ENCODE measurements at regions not wholly inside any gene's neighbourhood (a gene's known extent, or its start where the extent isn't known, plus 50 kb on each side); places are given as distances from the start of the nearest gene placed in this dataset.

DNA sequence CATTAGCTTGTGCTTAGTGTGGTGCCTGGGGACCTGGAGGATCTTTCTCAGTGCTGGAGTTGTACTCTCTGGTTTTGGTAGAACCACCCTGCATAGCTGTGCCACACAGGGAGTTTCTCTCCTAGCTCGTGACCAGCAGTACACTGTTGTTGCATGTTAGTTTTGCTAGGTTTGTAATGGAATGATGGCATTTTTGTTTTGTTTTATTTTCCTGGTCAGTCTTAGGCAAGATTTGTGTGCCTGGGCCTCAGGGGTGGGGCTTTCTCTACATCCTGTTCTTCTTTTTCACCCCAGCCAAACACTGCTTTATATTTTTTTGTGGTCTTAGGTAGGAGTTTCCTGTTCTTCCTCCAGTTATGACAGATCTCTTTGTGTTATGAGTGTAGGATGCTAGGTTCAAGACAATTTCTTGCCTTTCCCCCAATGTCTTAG lies 534.5 kb upstream of the KCNMB2 start:
- Histone ChIP-seq H3K36me3 (no peaks in the 10 kb centered on the region), H3K27me3 (no peaks in the 10 kb centered on the region), H3K4me1 (no peaks in the 10 kb centered on the region), H3K9me3 (no peaks in the 10 kb centered on the region), H3K27ac (no peak overlapping the region), H3K4me3 (no peak overlapping the region)
- 89% methylated on average over 1 of the region's 1 CpG for WGBS
- no peak for DNase-seq (ENCODE audit: low spot score in 2 of 2)
- no peak for TF ChIP-seq POLR2AphosphoS5 (IDR thresholded peaks at IDR 0.05)

DNA sequence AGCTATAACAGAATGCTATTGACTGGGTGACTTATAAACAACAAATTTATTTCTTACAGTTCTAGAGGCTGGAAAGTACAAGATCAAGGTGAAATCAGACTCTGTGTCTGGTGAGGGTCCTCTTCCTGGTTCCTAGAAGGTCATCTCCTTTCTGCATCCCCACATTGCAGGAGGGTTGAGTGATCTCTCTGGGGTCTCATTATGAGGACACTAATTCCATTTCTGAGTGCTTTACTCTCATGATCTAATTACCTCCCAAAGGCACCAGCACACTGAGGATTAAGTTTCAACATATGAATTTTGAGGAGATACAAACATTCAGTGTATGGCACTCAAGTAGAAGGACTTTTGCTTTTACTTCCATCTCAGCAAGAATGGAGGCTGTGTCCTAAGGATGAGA lies 534.1 kb upstream of the KCNMB2 start:
- Histone ChIP-seq H3K9me3 (no peaks in the 10 kb centered on the region), H3K27ac (no peak overlapping the region), H3K4me3 (no peak overlapping the region), H3K4me1 (no peaks in the 10 kb centered on the region), H3K27me3 (no peaks in the 10 kb centered on the region), H3K36me3 (no peaks in the 10 kb centered on the region)
- DNase-seq (ENCODE audit: low spot score in 2 of 2): no peak
- TF ChIP-seq POLR2AphosphoS5 (IDR thresholded peaks at IDR 0.05) (no peak), EP300 (IDR thresholded peaks at IDR 0.05) (no peak), POLR2A (IDR thresholded peaks at IDR 0.05) (no peak)
- TF ChIP-seq, protein P1, sequence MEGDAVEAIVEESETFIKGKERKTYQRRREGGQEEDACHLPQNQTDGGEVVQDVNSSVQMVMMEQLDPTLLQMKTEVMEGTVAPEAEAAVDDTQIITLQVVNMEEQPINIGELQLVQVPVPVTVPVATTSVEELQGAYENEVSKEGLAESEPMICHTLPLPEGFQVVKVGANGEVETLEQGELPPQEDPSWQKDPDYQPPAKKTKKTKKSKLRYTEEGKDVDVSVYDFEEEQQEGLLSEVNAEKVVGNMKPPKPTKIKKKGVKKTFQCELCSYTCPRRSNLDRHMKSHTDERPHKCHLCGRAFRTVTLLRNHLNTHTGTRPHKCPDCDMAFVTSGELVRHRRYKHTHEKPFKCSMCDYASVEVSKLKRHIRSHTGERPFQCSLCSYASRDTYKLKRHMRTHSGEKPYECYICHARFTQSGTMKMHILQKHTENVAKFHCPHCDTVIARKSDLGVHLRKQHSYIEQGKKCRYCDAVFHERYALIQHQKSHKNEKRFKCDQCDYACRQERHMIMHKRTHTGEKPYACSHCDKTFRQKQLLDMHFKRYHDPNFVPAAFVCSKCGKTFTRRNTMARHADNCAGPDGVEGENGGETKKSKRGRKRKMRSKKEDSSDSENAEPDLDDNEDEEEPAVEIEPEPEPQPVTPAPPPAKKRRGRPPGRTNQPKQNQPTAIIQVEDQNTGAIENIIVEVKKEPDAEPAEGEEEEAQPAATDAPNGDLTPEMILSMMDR (IDR thresholded peaks at IDR 0.05): no peak

DNA sequence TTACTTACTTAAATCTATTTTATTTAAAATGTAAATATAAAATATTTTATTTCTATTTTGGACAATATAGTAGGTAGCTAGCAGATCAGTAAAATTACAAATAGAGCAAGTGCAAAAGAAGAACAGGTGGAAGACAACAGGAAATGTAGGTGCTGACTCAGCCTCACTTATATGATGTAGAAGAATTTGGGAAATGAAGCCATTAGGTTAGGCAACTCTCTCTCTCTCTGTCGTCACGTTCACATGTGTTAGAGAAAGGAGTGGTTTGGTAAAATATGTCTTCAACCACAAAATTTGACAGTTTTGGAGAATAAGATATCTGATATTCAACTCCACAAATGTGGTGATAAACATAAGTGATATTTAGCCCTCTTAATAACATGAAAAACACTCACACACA lies 532.5 kb upstream of the KCNMB2 start:
- no peaks in the 10 kb centered on the region for H3K36me3 ChIP-seq
- WGBS: 65% methylated on average over 2 of the region's 2 CpGs

DNA sequence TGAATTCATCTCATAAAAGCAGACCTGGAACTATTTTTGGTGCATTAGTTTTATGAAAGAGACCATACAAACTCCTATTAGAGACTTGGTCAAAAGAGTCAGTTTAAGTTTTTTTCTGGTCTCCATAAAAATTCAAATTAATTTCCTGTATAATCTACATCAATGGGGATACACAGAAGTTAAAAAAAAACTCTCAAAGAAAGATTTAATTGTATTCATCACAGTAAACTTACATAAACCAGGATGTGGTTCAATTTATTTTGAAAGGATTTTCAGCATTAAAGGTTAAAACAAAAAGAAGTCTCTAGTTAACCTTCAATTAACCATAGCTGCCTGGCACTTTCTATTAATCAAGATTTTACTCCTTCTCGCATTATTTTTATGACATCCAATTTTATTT lies 530.3 kb upstream of the KCNMB2 start:
- TF ChIP-seq POLR2AphosphoS5 (IDR thresholded peaks at IDR 0.05): no peak
- TF ChIP-seq, protein P1 (IDR thresholded peaks at IDR 0.05): no peak
- no peak for TF ChIP-seq EP300 (IDR thresholded peaks at IDR 0.05)
- no peak for TF ChIP-seq POLR2A (IDR thresholded peaks at IDR 0.05)
- Histone ChIP-seq H3K27me3 (no peaks in the 10 kb centered on the region), H3K36me3 (no peaks in the 10 kb centered on the region), H3K9me3 (no peaks in the 10 kb centered on the region), H3K4me3 (no peak overlapping the region), H3K4me1 (no peaks in the 10 kb centered on the region), H3K27ac (no peak overlapping the region)
- WGBS: 77% methylated on average over 1 of the region's 1 CpG
- no peak for DNase-seq (ENCODE audit: low spot score in 2 of 2)

More for the DNA sequence above, 532.5 kb upstream of the KCNMB2 start:
- no peak for DNase-seq (ENCODE audit: low spot score in 2 of 2)
- no peak overlapping the region for H3K27ac ChIP-seq
- no peaks in the 10 kb centered on the region for H3K27me3 ChIP-seq
- no peaks in the 10 kb centered on the region for H3K4me1 ChIP-seq
- H3K9me3 ChIP-seq: no peaks in the 10 kb centered on the region
- H3K4me3 ChIP-seq: no peak overlapping the region
- TF ChIP-seq, protein P1 (IDR thresholded peaks at IDR 0.05): no peak
- TF ChIP-seq POLR2A (IDR thresholded peaks at IDR 0.05): no peak
- no peak for TF ChIP-seq EP300 (IDR thresholded peaks at IDR 0.05)
- no peak for TF ChIP-seq POLR2AphosphoS5 (IDR thresholded peaks at IDR 0.05)

DNA sequence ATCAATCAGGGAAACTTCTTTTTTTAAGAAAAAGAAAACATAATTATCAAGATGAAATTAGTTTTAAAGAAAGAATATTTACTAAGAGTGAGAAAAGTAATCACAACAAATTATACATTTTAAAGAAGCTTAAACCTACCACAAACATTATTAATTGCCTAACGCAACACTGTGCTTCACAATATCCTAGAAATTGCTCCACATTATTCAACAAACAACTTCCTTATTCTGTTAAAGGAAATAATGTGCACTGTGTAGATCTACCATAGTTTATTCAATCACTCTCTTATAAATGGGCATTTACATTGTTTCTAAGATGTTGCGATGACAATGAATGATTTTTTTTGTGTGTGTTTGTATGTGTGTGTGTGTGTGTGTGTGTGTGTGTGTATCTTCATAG lies 525.9 kb upstream of the KCNMB2 start:
- WGBS: 93% methylated on average over 2 of the region's 2 CpGs
- DNase-seq (ENCODE audit: low spot score in 2 of 2): no peak
- no peaks in the 10 kb centered on the region for H3K27me3 ChIP-seq
- no peaks in the 10 kb centered on the region for H3K4me1 ChIP-seq
- no peaks in the 10 kb centered on the region for H3K36me3 ChIP-seq
- TF ChIP-seq, protein P1 (IDR thresholded peaks at IDR 0.05): no peak
- TF ChIP-seq POLR2AphosphoS5 (IDR thresholded peaks at IDR 0.05) (no peak), POLR2A (IDR thresholded peaks at IDR 0.05) (no peak), EP300 (IDR thresholded peaks at IDR 0.05) (no peak)
- no peak overlapping the region for H3K27ac ChIP-seq
- H3K9me3 ChIP-seq: no peaks in the 10 kb centered on the region
- H3K4me3 ChIP-seq: no peak overlapping the region

DNA sequence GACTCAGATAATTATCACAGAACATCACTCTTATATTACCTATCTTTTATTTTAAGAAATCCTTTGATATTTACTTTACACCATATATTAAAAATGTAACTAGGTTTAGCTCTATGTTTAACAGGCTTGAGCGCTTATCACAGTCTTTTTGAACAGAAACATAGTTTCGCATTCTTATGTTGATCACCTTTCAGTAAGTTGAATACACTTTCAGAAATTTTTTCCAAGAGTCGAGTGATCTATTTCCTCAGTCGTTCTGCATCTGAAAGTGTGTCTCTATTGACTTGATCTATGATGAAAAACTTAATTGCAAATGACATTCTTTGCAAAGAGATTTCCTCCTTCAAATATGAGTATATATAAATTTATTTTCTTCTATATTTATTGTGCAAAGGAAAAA lies 516.6 kb upstream of the KCNMB2 start:
- Histone ChIP-seq H3K27me3 (no peaks in the 10 kb centered on the region), H3K4me3 (no peak overlapping the region), H3K4me1 (no peaks in the 10 kb centered on the region), H3K9me3 (no peaks in the 10 kb centered on the region), H3K36me3 (no peaks in the 10 kb centered on the region), H3K27ac (no peak overlapping the region)
- WGBS: 85% methylated on average over 4 of the region's 4 CpGs
- DNase-seq (ENCODE audit: low spot score in 2 of 2): no peak
- TF ChIP-seq EP300 (IDR thresholded peaks at IDR 0.05): no peak
- no peak for TF ChIP-seq POLR2A (IDR thresholded peaks at IDR 0.05)
- no peak for TF ChIP-seq POLR2AphosphoS5 (IDR thresholded peaks at IDR 0.05)
- TF ChIP-seq, protein P1 (IDR thresholded peaks at IDR 0.05): no peak
